HL-60/S4 treated with retinoic acid at 250 ng/mL for 4 days and 3 days (cell line): ENCODE measurements at regions not wholly inside any gene's neighbourhood (a gene's known extent, or its start where the extent isn't known, plus 50 kb on each side); places are given as distances from the start of the nearest gene placed in this dataset.

ENCODE experiments used
- in situ Hi-C: fragments of 300-500 bp; cut with MboI; formaldehyde crosslinking; loops from 2 replicates; pipeline ENCODE4 v1.7.0; 2022; ENCODE audit warnings: low sequenced_read_pairs

DNA sequence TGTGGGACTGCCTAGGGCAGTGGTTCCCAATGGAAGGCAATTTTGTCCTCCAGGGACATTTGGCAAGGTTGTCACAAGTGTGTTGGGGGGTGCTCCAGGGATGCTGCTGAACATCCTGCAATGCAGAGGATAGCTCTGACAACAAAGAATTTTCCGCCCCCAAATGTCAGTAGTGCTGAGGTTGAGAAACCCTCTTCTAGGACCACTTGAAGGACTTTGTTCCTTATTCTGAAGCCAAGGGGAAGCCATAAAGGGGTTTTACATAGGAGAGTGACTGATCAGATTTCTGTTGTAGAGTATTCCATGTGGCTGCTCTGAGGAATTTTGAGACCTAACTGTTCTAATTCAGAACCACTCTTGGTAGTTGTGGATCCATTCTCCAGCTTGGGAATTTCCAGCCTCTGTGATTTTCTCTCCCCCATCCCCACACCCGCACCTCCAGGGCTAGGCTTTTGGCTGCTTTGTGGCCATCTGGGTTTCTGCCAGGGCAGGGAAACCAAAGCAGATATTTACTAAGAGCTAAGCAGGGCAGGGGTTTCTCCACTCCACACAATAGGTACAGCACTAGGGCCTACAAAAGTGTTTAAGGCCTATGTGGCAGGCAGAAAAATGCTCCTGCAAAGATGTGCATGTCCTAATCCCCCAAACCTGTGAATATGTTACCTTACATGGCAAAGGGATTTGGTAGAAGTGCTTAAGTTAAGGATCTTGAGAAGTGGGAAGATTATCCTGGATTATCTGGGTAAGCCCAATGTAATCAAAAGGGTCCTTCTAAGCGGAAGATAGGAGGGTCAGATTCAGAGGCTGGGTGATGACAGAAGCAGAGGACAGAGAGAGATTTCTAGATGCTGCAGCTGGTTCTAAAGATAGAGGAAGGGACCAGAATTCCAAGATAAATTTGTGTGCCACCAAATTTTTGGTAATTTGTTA, 135.4 kb downstream of the TMEM17 start:
- in situ Hi-C loops = no loop called here

- in situ Hi-C loops = no loop called here
These were observed 136.3 kb downstream of the TMEM17 start for GRCh38 chr2:62369541-62370202.

DNA sequence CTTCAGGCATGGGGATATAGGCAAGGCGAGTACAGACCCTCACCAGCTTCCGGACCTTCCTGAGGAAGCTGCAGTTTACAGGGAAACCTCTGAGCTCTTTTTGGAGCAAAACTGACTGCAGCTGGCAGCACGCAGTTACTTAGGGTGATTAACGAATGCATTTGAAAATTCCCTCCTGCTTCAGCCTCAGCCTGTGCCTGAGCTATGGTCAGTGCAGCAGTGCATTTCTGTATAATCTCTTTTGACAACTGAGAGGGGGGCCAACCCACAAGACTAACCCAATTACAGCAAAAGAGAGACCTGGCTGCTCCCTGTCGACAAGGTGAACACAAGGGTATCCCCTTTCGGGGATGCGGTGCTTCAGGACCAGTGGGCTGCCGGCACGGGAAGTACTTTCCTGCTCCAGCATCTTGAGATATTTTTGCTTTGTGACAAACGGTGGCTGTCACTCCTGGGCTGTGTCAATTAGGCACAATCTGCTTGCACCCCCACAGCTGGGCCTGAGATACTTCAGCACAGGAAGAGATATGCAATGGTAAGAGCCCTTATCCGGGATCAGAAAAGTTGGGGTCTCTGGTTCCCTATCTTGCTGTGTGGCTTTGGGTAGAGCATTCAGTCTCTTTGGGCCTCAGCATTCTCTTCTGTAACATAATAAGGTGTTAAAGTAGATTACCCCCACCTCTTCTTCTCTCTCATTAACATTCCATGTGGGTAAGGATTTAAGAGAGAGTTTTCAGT, 141.0 kb downstream of the TMEM17 start:
- in situ Hi-C loops = no loop called here

DNA sequence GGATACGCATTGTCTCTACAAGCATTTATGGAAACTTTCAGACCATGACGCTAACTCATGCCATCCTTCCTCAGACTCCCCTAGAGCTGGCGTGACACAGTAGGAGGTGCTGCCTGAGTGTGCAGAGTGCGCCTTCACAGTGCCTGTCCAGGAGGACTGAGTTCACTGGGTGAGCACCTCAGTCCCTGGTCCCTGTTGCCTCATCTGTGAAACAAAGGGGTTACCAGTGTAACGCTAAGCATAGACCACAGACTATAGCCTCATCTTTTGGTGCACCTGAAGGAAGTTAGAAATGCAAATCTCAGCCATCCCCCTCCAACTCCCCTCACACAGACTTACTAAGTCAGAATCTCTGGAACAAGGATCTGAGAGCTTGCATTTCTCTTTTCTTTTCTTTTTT, 142.8 kb downstream of the TMEM17 start:
- in situ Hi-C loops = no loop called here

- in situ Hi-C loops = no loop called here
These were observed 143.4 kb downstream of the TMEM17 start for GRCh38 chr2:62362561-62362960.

DNA sequence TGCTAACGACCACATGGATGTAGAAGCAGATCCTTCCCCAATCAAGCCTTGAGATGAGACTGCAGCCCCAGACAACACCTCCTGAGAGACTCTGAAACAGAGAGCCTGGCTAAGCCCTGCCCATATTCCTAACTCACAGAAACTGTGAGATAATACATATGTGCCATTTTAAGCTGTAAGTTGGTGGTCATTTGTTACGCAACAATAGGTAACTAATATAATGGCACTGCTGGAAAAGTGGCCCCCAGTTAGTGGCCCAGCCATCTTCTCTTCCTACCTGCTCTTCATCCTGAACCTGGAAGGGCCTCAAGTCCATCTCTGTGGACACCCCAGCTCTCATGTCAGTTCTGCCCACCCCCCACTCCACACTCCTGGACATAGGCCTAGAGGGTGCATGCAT, 144.0 kb downstream of the TMEM17 start:
- in situ Hi-C loops = no loop called here

DNA sequence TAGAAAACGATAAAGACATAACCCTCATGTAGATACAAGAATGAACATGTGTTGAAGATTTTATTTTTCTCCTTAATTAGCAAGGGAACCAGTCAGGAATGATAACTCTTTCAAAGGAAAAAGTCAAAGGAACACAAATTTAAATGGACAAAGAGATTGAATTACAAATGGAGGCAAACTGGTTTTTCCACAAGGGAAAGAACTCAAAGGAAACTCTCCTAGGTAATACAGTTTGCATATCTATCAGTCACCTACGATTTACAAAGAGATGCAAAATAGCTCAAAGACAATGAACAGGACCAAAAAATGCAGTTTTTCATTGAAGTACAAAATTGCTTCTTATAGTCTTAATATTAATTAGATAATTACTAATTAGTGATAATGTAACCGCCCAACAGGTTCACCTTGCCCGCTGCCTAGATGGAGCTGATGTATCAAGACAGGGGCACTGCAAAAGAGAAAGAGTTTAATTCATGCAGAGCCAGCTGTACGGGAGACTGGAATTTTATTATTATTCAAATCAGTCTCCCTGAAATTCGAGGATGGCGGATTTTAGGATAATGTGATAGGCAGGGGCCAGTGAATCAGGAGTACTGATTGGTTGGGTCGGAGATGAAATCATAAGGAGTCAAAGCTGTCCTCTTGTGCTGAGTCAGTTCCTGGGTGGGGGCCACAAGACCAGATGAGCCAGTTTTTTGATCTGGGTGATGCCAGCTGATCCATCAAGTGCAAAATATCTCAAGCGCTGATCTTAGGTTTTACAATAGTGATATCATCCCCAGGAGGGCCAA, 151.0 kb downstream of the TMEM17 start:
- in situ Hi-C loops = no loop called here

DNA sequence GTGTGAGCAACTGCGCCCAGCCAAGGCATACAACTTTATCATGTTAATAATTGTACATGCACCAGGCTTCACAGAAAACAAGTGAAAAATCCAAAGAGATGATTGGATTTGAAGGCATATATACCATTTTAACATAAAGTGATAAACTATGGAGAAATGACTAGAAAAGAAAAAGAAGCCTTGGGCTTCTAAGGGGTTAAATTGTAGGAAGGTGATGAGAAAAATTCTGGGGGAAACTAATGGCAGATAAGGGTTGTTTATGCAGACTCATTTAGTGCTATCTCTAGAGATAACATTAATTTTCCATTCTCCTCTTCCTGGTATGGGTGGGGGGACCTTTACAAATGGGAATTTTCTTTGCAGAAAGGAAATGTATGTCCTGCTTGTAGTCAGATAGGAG, 154.0 kb downstream of the TMEM17 start:
- in situ Hi-C loops = no loop called here

GRCh38 chr2:62349788-62350187, 153.9 kb downstream of the B3GNT2 start:
- in situ Hi-C loops = no loop called here

GRCh38 chr2:62348700-62349099, 152.8 kb downstream of the B3GNT2 start:
- in situ Hi-C loops = no loop called here

DNA sequence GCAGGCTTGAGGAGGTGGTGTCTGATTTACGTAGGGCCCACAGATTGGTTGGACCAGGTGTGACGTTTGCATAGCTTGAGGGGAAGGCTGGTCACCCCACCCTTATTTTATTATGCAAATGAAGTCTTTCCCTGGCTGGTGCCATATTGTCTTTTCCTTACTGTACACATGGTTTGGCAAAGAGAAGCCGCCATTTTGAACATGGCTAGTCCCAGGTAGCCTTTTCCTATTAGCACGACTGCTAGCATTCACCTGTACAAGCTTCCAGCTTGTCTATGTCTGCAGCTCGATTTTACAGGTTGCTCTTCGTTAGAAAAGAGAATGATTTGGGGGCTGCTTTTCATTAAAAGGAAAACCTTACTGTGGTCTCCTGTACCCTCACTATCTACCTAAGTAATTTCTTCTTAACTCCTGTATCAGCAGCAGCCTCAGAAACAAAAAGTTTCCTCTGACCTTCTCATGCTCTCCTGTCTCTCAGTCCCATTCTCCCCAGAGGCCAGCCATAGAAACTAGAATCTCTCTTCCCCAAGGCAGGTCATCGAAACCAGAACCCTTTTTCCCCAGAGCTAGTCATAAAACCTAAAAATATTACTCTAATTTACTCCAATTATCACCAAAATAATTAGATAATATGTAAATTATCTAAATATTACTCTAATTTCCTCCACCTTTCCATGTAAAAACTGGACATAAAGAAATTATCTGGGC, 151.8 kb downstream of the B3GNT2 start:
- in situ Hi-C loops = no loop called here

- in situ Hi-C loops = no loop called here
These were observed 148.6 kb downstream of the B3GNT2 start for GRCh38 chr2:62344472-62344871.

DNA sequence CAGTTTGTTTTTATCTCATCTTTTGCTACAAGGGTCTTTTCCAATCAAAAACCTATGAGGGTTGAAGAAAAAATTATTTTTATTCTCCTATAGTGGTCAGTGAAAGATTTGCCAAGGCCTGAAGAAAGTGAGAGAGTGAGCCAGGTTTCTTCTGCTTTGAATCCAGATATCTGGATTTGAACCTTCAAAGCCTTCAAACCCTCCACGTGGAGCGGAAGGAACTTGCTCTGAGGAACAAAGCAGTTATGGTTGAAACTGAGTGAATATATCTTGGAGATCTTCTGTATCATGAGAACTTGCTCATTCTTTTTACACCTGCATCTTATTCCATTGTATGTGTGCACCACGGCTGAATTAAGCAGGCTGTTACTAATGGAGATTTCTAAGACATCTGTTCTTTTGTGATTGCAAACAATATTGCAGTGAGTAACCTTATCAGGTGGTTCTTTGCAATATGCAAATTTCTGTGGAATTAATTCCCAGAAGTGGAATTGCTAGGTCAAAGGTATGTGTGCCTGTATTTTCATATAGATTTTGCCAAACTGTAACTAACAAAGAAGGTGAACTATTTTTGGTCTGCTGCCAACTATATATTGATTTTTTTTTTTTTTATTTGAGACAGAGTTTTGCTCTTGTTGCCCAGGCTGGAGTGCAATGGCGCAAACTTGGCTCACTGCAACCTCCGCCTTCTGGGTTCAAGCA, 147.9 kb downstream of the B3GNT2 start:
- in situ Hi-C loops = no loop called here

- in situ Hi-C loops = no loop called here
These were observed 147.3 kb downstream of the B3GNT2 start for GRCh38 chr2:62343206-62343605.

DNA sequence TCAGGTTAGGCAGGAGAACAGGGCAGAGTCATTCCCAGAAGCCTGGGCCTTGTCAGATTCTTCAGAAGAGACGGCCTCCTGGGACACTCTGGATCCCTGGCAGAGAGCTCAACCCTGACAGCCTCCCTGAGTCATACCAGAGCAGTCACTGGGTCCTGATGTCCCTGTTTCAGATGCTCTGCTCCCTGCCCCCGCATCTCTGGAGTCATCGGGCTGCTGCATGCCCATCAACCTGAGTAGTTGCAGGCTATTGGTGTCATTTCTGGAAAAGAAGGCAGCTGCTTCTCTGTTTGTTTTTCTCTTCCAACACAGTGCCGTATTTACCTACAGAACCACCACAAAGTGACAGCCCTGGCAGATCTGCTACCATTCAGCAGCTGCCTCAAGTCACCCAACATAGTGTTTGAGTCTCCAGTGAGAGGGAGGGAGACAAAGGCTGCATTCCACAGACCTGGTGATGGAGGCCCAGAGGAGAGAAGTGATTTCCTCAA, 145.1 kb downstream of the B3GNT2 start:
- in situ Hi-C loops = no loop called here

GRCh38 chr2:62339837-62340236, 143.9 kb downstream of the B3GNT2 start:
- in situ Hi-C loops = no loop called here

DNA sequence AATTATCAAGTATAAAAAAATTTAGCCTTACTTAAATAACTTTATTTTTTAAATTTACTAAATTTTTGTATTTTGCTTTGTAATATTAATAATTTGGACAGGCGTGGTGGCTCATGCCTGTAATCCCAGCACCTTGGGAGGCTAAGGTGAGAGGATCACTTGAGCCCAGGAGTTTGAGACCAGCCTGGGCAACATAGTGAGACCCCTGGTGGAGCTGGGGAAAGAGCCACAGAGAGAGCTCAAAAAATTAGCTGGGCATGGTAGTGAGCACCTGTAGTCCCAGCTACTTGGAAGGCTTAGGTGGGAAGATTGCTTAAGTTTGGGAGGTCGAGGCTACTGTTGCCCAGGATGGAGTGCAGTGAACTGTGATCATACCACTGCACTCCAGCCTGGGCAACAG, 143.5 kb downstream of the B3GNT2 start:
- in situ Hi-C loops = no loop called here

DNA sequence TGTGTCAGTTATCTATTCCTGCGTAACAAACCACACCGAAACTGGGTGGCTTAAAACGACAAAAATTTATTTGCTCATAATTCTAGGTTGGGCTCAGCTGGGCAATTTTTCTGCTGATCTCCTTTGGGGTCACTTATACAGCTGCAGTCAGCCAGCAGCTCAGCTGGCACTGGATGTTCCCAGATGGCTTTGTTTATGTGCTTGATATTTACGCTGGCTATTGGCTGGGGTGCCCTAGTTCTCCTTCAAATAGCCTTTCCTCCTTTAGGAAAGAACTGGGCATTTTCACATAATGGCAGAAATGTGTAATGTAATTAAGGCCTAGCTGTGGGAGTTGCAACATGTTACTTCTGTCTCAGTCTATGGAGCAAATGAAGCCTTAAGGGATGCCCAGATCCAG, 142.2 kb downstream of the B3GNT2 start:
- in situ Hi-C loops = no loop called here

DNA sequence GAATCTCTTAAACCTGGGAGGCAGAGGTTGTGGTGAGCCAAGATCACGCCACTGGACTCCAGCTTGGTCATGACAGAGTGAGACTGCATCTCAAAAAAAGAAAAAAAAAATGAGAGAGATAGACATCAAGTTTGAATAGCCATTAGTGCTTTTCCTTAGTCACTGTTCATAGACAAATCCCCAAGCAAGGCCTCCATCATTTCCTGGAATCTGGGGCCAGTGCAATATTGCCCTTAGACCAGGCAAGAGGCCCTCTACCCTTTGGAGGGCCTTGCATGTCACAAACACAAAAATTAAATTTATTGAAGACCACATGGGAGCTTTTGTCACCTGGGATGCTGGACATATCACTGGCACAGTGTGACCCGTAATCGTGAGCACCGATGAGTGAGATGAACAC, 141.5 kb downstream of the B3GNT2 start:
- in situ Hi-C loops = no loop called here
